ENCODE measurements at regions not wholly inside any gene's neighbourhood (a gene's known extent, or its start where the extent isn't known, plus 50 kb on each side); places are given as distances from the start of the nearest gene placed in this dataset.

- DNase-seq (ENCODE audit: low spot score): no peak
Measured at GRCh38 chr6:8589941-8590729, 154.8 kb upstream of the SLC35B3 start.

GRCh38 chr6:8588176-8588575 is 152.8 kb upstream of the SLC35B3 start:
- no peak for DNase-seq (ENCODE audit: low spot score)

- no peak for DNase-seq (ENCODE audit: low spot score)
Measured at GRCh38 chr6:8583291-8583690, 147.9 kb upstream of the SLC35B3 start.

GRCh38 chr6:8579372-8579771 is 144.0 kb upstream of the SLC35B3 start:
- DNase-seq (ENCODE audit: low spot score): no peak

- no peak for DNase-seq (ENCODE audit: low spot score)
Measured at GRCh38 chr6:8578006-8578405, 142.7 kb upstream of the SLC35B3 start.

- no peak for DNase-seq (ENCODE audit: low spot score)
Measured at GRCh38 chr6:8574749-8575468, 139.6 kb upstream of the SLC35B3 start.

GRCh38 chr6:8574311-8574710 is 139.0 kb upstream of the SLC35B3 start:
- DNase-seq (ENCODE audit: low spot score): no peak

GRCh38 chr6:8570256-8570920 is 135.0 kb upstream of the SLC35B3 start:
- DNase-seq (ENCODE audit: low spot score): no peak

- DNase-seq (ENCODE audit: low spot score): no peak
Measured at GRCh38 chr6:8562125-8562524, 126.8 kb upstream of the SLC35B3 start.

GRCh38 chr6:8558953-8559352 is 123.6 kb upstream of the SLC35B3 start:
- no peak for DNase-seq (ENCODE audit: low spot score)

GRCh38 chr6:8557014-8557748 is 121.8 kb upstream of the SLC35B3 start:
- no peak for DNase-seq (ENCODE audit: low spot score)

- no peak for DNase-seq (ENCODE audit: low spot score)
Measured at GRCh38 chr6:8556370-8557013, 121.1 kb upstream of the SLC35B3 start.

- DNase-seq (ENCODE audit: low spot score): no peak
Measured at GRCh38 chr6:8551993-8552392, 116.6 kb upstream of the SLC35B3 start.

- DNase-seq (ENCODE audit: low spot score): no peak
Measured at GRCh38 chr6:8551386-8551785, 116.0 kb upstream of the SLC35B3 start.

- no peak for DNase-seq (ENCODE audit: low spot score)
Measured at GRCh38 chr6:8549074-8549790, 113.9 kb upstream of the SLC35B3 start.

GRCh38 chr6:8546496-8546895 is 111.2 kb upstream of the SLC35B3 start:
- no peak for DNase-seq (ENCODE audit: low spot score)

- DNase-seq (ENCODE audit: low spot score): no peak
Measured at GRCh38 chr6:8545336-8545735, 110.0 kb upstream of the SLC35B3 start.

- no peak for DNase-seq (ENCODE audit: low spot score)
Measured at GRCh38 chr6:8543714-8544113, 108.4 kb upstream of the SLC35B3 start.

- DNase-seq (ENCODE audit: low spot score): no peak
Measured at GRCh38 chr6:8539453-8539852, 104.1 kb upstream of the SLC35B3 start.

GRCh38 chr6:8536122-8536521 is 100.8 kb upstream of the SLC35B3 start:
- DNase-seq (ENCODE audit: low spot score): no peak

GRCh38 chr6:8535519-8535918 is 100.2 kb upstream of the SLC35B3 start:
- DNase-seq (ENCODE audit: low spot score): no peak
